HT1080 (cell line): ENCODE measurements at regions not wholly inside any gene's neighbourhood (a gene's known extent, or its start where the extent isn't known, plus 50 kb on each side); places are given as distances from the start of the nearest gene placed in this dataset.

Source experiments
- DNase-seq: peaks from one replicate; pipeline ENCODE4 v3.0.0-alpha.2; 2015; ENCODE audit warnings: low read depth

DNA sequence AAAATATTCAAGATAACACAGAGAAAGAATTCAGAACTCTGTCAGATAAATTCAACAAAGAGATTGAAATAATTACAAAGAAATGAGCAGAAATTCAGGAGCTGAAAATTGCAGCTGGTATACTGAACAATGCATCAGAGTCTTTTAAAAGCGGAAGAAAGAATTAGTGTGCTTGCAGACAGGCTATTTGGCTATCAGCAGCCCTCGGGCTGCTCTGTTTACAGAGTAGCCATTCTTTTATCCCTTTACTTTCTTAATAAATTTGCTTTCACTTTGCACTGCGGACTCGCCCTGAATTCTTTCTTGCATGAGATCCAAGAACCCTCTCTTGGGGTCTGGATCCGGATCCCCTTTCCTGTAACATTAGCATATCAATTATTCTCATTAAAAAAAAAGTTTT is 1040.0 kb downstream of the SORCS3 start:
- DNase-seq = peak; percentile 20

DNA sequence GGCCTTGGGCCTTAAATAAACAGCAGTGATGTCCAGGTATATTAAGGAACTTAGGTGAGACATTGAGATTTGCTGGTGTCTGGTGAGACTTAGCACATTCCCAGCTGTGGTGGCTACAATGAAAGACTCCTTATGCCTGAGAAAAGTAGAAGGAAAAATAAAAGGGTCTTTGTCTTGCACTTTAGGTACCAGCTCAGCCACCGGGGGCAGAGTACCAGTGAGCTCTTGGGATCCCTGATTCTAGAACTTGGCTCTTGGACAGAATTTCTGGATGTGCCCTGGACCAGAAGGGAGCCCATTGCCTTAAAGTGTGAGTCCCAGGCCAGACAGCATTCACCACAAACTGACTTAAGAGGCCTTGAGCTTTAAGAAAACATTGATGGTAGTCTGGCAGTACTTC is 1038.7 kb downstream of the SORCS3 start:
- peak; percentile 3 for DNase-seq

DNA sequence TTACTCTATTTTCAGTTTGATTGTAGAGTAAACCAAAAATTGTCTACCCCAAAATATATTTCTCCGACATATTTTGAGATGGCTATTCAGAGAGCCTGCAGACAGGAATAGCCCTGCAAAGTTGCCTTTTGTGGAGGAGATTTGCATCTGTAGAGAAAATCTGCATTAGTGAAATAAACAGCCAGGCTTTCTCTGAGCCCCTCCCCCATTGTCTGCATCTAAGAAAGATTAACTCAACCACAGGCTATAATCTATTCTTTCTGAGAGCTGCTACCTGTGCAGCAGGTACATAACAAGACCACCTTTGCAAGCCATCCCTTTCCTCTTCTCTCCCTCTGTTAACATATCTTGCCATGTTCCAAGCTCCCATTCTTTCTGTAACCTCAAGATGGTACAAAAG is 1034.2 kb downstream of the SORCS3 start:
- no peak for DNase-seq

GRCh38 chr10:105674448-105674847 is 1033.4 kb downstream of the SORCS3 start:
- peak; percentile 10 for DNase-seq

DNA sequence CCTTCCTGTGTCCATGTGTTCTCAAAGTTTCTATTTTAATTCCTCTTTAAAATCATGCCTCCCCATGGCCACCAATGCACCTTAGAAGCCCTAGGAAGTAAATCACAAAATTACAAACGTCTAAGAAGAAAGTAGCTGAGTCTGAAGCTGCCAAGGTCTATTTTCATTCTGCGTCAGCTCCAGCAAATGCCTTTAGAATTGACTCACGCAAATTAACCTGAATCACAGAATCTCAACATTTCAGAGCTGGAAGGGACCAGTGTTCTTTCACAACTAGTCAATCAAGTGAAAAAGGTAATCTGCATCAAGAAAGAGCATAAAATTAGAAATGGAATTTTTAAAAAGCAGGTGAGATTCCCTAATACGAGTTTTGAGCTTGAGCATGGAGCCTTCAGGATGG is 1017.6 kb downstream of the SORCS3 start:
- peak; percentile 16 for DNase-seq

DNA sequence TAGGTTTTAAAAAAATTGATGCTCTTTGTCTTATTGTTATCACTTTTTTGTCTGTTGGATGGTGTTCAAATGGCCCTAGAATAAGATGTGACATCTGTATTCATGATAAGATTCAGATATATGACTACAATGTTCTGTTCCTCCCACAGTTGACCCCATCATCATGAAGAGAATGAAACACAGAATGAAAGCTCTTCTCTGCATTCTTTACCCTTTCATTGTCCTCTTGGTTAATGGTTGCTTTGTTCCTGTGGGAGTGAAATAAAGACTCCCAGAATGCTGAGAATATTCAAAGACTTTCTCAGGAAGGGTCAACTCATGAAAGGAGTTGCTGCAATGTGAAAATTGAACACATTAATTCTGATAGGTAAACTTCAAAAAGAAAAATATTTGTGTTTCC is 1015.8 kb downstream of the SORCS3 start:
- no peak for DNase-seq

DNA sequence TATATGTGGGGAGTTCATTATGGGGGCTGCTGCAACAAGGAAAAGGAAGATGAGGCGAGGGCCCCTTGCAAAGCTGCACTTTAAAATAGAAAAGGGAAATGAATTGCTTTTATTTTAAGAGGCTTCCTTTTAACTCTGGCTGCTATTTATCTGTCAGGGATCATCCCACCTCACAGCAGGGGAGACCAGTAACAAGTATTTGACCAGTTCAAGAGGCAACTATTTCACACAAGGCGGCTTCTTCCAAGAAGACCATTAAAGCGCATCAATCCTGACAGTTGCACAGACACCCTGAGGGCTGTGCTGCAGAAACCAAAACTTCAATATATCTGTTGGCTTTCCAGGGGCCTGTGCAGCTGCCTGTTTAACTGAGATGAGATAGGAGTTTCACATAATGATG is 1009.2 kb downstream of the SORCS3 start:
- DNase-seq = no peak

DNA sequence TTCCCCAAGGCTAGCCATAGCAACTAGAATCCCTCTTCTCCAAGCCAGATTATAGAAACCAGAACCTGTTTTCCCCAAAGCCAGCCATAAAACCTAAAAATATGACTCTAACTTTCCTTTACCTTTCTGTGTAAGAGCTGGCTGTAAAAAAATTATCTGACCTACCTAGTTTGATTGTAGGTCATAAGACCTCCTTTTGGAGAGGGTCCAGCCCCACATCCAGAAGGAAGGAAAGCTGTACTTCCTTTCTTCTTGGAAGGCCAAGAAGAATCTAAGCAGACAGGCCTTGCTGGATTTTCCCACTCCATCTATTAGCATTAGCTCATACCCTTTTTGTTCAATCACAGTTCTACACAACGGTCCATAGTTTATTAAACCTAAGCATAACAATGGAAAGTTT is 1006.3 kb downstream of the SORCS3 start:
- no peak for DNase-seq

DNA sequence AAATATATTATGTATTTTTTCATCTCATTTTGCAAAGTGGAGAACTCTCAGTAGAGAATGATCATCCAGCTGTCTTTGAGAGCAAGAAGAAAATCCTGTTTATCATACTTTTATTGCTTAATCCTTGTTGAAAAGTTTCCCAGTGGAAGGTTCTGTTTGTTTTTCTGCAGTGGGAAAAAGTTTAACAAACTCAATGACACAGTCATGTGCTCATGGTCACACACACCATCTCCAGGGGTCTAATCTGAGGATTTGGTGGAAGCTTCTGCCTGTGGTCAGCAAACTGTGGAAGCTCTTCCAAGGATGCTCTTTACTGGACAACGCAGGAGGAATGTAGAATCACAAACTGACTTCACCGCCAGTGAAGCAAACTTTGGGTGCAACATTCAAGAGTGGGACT is 1003.9 kb downstream of the SORCS3 start:
- DNase-seq = no peak

- DNase-seq = no peak
Observed at GRCh38 chr10:105644559-105644958, 1003.5 kb downstream of the SORCS3 start.

- DNase-seq = no peak
Observed at GRCh38 chr10:105644091-105644490, 1003.0 kb downstream of the SORCS3 start.

- no peak for DNase-seq
Observed at GRCh38 chr10:105643660-105644059, 1002.6 kb downstream of the SORCS3 start.

DNA sequence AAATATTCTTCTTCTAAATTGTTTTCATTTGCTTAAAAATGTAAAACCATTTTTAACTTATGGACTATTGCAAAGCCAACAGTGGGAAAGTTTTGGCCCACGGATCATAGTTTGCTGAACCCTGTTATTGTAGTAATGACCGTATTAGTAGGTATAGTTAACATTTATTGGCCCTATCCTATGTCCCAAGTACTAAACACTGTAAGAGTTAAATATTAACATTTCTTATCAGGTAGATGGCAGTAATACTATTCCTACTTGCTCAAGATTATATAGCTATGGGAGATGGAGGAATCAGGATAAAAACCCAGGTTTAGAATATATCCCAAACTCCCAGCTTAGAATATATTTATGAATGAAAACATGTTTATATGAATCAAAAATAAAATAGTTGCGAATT is 993.2 kb downstream of the SORCS3 start:
- DNase-seq = no peak

GRCh38 chr10:105615715-105616365 is 974.8 kb downstream of the SORCS3 start:
- no peak for DNase-seq

DNA sequence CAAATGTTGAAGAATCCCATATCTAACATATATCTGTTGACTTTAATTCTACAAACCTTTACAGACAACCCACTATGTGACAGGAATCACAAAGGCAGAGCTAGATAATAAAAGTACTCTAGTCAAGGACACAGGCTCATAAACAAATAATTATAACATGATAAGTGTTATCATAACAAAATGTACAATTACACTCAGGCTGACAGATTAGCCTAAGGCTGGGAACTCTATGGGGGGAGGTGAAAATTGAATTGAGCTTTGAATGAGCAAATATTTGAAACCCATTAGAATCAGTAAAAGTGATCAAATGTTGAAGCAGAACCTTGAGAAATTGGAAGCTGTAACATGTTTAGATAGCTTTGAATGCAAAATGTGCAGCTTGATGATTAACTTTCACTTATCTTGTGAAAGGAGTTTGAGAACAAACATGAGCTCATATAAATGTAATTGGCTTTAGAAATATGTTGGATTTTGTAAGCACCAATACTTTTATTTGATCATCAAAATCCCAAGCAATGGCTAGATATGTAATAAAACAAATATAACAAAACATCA is 970.2 kb downstream of the SORCS3 start:
- DNase-seq = no peak

- DNase-seq = no peak
Observed at GRCh38 chr10:105609451-105609850, 968.4 kb downstream of the SORCS3 start.

DNA sequence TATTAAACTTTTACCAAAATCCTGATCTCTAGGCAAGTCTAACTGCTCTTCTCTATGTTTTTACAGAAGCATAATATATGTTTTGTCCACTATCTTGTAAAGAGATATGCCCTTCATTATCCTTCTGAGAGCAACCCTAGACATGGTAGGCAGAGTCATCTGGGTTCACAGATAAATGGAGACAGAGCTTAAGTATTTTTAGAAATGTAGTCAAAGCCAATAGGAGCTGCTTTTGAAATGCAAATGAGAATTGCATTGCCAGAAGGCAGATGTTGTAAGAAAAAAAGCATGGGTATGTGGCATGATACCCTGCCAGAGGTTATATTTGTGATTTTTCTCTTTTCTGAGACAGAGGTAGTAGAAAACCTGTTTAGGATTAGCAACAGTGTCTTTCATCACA is 964.8 kb downstream of the SORCS3 start:
- DNase-seq = no peak

- no peak for DNase-seq
Observed at GRCh38 chr10:105605104-105605503, 964.0 kb downstream of the SORCS3 start.

DNA sequence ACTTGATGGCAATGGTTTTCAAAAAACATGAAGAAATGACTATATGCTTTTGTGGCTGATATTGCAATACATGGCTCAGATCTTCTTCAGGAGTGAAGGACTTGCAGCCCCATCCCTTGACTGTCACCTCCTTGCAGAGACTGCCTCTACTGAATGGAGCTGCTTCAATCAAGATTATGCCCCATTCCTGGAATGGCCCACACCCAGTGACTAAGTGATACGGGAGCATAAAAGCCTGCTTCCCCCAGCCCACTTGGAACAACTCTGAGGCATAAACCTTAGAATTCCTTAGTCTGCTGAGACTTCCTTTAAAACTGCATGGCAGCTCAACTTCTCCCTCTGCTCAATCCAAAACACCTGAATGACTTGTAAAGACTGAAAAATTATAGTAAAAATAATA is 957.1 kb downstream of the SORCS3 start:
- peak; percentile 7 for DNase-seq

GRCh38 chr10:105597312-105597711 is 956.2 kb downstream of the SORCS3 start:
- DNase-seq = no peak

DNA sequence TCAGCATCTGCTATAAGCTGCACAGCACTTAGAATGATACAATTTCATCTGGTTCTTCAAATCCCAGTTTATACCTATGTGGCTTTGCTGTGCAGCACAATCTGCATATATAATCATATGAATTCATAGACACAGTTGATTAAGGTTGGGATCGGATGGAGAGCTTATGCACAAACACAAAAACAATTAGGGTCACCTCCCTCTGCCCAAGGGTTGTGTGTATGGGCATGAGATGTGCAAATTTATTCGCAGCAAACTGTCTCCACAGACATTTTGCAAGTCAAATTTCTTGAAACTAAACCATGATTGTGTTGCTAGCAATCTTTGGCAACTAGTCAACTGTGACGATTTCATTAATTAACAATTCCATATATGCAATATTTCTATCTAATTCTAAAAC is 955.7 kb downstream of the SORCS3 start:
- DNase-seq = no peak

GRCh38 chr10:105594296-105594695 is 953.2 kb downstream of the SORCS3 start:
- no peak for DNase-seq

- peak; percentile 16 for DNase-seq
Observed at GRCh38 chr10:105592468-105592867, 951.4 kb downstream of the SORCS3 start.
